HG03108 (cell line): ENCODE measurements at regions not wholly inside any gene's neighbourhood (a gene's known extent, or its start where the extent isn't known, plus 50 kb on each side); places are given as distances from the start of the nearest gene placed in this dataset.

Experiments used
- ATAC-seq: cut with Tn5 transposase; IDR thresholded peaks from one replicate; pipeline ENCODE4 v1.9.1; 2021; ENCODE audit warnings: moderate library complexity; ENCODE audit not compliant: unreplicated experiment

GRCh38 chr10:129021594-129022304, 445.3 kb upstream of the MGMT start:
- ATAC-seq: no peak

- no peak for ATAC-seq
Measured at GRCh38 chr10:129023082-129023481, 444.0 kb upstream of the MGMT start.

DNA sequence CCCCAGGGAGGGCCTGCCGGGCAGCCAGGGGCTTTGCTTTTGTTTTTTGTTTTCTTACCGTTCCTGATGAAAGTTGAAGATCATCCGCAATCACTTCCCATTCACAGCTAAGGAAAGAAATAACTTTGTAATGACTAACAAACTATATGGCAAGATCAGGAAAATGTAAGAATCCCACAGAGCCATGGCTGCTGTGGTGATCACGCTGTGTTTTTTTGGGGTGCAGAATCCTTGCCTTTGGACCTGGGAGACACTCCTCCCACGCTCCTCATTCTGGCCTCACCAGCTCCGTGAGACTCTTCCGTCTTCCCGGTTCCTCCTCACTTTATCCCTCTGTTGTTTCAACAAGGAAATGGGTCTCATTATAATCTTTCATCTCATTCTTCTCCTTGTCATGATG, 443.0 kb upstream of the MGMT start:
- no peak for ATAC-seq

- ATAC-seq: no peak
Measured at GRCh38 chr10:129025787-129026186, 441.3 kb upstream of the MGMT start.

DNA sequence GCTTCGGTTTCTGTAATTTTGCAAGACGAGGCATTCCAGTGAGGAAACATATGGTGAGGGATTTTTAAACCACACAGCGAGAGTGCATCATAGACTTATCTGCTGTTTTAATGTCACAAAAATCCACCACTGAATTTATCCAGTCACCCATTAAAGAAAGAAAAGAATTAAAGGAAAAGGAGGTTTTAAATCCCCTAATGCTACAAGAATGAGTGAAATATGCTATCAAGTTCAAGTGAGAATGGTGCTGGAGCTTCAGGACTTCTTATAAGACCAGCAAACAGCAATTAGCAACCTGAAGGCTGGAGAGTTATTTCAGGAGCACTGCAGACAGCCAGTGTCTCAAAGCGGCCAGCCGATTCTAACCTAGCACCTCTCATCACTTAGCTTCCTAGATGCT, 439.1 kb upstream of the MGMT start:
- no peak for ATAC-seq

DNA sequence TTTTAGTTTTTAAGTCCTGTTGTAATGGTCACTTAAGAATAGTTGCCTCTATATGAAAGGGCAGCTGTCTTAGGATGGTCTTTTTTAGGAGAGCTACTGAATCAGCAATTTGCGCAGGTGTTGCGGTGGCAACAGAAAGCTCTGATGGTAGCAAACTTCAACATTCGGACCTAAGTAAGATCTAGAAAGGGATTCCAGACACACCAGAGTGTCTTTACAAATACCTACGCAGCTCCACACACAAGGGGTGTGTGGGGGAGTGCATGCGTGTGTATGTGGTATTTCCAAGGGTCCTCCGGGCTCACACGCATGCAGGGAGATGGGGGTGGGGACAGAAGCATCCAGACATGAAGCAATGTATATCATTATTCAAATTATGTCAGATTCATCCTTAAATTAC, 438.6 kb upstream of the MGMT start:
- no peak for ATAC-seq

DNA sequence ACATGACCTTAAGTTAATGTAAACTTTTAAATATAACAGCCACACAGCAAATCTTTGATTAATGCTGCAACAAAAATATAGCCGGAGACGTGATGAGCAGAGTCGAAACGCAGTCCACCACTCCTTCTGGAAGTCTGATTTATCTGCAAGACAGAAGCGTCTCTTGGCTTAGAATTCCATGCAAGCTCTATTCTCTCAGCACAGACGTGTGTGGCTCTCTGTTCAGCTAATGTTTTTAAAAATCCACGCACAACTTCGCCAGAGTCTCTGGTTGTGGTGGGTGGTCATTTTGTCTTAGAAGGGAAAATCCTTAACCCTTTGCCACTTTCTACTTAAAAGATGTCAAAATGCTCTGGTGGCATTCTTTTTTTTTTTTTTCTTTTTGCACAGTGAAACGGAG, 438.0 kb upstream of the MGMT start:
- ATAC-seq: no peak

DNA sequence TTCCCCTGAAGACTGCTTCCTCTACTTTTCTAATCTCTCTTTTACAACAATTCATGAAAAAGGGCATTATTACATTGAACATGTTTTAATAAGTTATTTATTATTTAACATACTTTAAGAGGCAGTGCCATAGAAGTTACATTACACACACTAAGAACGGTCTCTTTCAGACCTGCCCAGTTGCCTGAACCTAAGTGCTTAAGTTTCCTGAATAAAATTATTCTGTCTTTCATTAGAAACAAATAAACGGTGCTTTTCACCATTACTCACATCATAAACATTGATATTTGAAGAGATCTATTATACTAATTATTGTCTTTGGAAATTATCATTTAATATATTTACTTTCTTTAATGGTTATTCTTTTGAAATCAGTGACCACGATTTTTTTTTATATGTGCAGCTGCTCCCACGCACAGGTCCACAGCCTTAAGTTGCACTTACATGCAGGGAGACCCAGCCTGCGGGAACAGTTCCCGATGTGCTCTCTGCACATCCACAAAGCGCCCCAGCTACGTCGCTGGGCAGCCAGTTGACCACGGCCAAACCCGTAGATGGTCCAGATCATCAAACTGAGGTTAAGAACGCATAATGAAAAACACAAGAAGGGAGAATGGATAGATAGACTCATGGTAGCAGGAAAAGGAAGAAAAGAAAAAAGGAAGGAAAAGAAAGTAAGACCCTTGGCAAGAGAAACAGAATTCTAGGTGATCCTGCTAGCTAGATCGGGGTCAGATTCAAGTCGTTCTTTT, 437.0 kb upstream of the MGMT start:
- no peak for ATAC-seq

DNA sequence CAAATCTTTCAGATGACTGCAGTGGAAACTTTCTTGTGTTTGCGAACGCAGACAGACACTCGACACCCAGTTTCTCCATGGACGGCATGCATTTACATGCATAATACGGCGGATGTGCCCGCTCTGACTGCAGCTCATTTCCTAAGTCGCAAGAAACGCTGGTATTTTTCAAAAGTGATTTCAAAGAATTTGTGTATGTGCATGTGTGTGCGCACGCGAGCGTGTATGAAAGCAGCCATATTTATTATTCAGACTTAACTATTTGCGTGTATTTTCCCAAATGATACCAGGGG, 436.5 kb upstream of the MGMT start:
- no peak for ATAC-seq

- no peak for ATAC-seq
Measured at GRCh38 chr10:129030996-129031843, 435.8 kb upstream of the MGMT start.

DNA sequence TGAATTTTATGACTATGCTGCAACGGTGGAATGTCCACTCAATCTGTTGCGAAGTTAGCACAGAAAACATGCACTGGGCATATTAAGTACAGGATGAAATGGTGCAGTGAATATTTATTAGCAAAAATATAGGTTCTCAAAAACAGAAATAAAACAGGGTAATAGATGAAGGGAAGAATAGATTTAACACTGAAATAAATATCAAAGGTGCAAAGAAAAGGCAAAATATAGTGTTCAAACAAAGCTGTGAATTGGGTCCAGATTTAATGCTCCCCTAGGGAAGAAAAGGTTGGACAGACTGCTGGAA, 435.2 kb upstream of the MGMT start:
- ATAC-seq: no peak

DNA sequence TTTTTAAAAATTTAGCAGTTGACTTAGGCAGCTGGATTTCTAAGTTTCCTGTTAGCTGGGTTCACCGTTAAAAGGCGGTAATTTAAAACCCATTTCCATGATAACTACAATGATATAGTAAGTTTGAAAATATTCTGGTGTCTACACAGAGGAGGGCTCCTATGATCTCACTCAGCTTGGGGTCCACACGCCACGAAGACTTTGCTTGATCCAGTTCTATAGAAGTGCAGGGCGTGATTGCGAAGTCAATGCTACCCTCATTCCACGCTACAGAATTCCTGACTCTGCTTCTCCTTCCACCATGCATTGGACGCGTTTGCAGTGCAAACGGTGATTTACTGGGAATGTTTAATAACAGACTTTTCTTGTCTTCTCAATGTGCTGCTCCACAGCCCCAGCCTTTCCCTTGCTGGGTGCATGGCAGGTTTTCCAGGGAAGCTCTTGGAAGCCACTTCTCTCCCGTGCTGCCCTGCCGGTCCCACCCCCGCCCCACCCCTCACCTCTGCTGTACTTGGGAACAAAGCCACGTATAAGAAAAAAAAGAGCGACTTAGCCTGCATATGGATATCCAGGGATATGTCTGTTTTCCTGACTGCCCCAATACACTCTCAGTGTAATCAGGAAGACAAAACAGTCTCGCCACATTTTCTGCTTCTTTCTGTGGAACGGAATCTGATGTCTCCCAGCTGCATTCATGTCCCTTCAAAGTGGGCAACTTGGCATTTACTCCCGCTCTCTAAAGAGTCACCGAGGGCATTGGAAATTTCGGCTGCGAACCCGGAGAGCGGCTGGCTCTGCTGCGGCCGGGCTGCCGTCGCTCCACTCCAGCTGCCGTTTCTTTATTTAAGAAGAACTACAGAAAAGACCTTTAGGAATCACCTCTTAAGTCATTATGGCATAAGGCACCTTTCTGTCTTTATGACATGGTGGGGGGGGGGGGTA, 434.4 kb upstream of the MGMT start:
- ATAC-seq: no peak

DNA sequence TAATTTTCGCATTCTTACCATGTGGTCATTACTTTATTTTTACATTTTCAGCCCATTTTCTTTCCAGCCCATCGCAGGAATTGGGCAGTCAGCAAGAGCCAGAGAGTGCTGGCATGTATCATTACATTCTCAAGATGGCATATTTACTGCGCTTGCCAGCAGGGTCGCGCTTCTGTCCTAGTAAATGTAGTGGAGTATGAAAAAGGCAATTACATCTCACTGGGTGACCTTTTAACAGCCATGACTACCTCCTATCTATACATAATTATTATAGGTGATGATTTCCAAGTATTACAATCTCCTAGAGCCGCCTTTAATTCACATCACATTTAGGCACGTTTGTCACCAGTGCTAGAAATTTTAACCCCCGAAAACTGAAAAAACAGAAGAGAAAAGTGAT, 433.7 kb upstream of the MGMT start:
- ATAC-seq: no peak

DNA sequence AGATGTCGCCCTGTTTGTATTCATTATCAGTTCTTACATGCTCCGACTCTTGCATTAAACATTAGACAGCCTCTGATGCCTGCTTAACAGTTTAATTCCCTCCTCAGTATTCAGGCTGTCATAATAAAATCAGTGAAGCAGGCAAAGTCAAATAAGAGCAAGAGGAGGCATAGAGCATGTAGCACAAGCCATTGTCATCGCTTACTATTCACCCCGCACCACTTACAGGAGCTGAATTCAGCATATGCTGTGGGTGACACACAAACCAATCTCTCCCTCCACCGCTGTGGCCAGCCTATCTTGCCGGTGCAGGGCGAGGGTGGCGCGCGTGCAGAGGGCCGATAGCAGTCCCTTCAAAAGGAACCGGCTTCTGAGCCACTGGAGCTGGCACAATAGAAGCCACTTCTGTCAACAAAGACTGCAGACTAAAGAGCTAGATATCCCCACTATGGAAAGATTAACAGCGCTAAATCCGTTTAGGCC, 433.2 kb upstream of the MGMT start:
- no peak for ATAC-seq

DNA sequence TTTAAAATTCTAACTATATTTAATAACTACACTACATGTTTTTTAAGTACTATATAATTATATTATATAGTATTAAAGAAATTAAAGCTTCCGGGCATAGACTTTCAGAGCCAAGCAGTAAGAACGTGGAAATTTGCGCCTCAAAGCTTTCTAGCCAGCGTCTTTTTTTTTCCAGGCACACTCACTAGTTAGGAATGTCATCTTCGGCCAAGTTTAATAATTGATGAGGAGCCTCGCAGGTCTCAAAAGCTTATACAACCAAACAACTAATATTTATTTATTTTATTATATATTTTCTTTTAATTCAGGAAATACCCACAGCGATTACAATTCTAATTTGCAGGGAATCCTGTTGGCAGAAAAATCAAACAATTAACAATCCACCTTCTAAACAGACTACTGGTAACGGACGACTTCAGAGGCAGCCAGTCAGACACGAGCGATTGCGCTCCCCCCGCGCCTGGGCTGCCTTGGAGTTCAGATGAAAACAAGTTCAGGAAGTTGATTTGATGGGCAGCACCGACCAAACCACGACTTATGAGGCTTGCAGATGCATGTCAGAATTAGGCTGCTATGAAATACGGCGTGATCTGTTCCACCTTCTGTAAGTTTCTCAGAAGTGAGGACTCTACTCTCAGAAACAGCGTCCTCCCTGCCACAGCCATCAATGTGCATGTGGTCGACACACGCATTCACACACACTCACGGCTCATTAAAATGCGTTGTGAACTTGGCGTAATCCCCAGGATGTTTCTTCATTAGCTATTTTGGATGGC, 431.8 kb upstream of the MGMT start:
- no peak for ATAC-seq

GRCh38 chr10:129038522-129038921, 428.5 kb upstream of the MGMT start:
- no peak for ATAC-seq

GRCh38 chr10:129039406-129040370, 427.4 kb upstream of the MGMT start:
- ATAC-seq: no peak

GRCh38 chr10:129040377-129040776, 426.7 kb upstream of the MGMT start:
- no peak for ATAC-seq

GRCh38 chr10:129041916-129042315, 425.1 kb upstream of the MGMT start:
- no peak for ATAC-seq
